GM18508 (cell line): ENCODE measurements at regions not wholly inside any gene's neighbourhood (a gene's known extent, or its start where the extent isn't known, plus 50 kb on each side); places are given as distances from the start of the nearest gene placed in this dataset.

ENCODE experiments used
- ATAC-seq: cut with Tn5 transposase; IDR thresholded peaks from one replicate; pipeline ENCODE4 v1.9.1; 2021; ENCODE audit warnings: moderate number of reproducible peaks; ENCODE audit not compliant: insufficient read depth, unreplicated experiment

DNA sequence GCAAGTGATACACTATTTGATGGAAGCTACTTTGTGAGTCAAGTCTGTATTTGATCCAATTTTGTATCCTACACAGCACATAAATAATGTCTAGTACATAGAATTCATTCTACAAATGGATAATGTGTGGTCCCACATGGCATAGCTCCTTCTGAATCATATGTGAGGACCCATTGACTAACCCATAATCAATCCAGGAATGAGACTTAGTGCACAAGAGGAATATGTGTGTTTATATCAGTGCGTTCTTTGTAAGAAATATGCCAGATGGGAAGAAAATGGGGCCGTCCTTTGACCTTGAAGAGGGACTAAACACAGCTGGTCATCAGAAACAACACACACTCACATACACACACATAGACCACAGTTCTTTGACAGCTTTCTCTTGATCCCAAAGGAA lies 282.7 kb upstream of the SEMA6D start:
- no peak for ATAC-seq

DNA sequence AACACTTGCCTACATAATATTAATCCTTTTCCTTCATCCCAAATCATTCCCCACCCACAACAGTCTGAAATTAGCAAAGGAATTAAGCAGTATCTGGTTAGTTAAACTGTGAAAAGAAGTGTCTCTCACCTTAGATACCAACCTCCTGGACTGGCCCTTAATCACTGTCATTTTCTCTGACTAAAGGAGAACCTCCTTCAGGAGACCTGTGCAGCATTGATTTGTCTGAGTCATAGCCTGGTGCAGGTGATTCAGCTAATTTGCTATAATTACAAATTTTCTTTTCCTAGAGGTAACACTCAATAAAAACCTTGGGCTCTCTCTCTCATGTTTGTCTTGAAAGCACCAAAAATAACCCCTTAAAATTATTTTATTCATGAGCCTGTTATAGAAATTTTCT lies 279.8 kb upstream of the SEMA6D start:
- ATAC-seq, result no peak

DNA sequence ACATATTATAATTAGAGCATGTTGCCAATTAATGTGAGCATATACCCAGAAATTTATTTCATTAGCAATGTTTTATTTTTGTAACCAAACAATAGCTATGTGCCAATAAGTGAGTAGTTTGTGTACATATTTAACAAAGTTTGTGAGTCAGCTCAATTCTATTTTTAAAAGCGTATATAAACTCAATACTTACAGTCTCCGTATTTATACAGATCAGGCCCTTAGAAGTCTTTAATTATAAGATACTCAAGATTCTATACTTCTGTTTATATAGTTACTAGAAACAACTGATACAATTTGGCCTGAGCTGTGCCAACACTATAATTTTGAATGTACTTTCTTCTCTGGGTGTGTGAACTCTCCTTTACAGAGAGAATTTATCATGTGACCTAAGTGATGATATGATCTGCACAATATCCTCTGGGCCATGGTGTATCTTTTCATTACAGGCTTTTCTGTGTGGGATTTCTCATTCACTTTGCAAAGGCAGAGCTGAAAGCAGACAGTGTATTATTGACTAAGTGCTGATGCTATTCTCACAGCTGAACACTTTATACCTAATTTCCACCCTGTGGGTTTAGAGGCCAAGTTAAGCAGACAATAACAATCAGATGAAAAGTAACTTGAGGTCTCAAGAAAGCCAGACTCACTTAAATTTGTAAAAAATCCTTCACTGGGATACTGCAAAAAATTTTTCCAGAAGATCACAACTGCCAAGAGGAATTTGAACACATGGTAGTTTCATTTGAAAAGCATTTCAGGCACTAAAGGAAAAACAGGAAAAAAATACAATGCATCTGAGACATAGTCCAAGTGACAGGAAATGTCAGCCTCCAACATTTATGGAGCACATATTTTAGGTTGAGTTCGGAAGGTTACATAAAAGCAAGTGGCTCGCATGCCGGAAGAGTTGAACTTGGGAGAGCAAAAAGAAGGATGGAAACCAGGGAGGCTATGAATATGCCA lies 277.9 kb upstream of the SEMA6D start:
- no peak for ATAC-seq

DNA sequence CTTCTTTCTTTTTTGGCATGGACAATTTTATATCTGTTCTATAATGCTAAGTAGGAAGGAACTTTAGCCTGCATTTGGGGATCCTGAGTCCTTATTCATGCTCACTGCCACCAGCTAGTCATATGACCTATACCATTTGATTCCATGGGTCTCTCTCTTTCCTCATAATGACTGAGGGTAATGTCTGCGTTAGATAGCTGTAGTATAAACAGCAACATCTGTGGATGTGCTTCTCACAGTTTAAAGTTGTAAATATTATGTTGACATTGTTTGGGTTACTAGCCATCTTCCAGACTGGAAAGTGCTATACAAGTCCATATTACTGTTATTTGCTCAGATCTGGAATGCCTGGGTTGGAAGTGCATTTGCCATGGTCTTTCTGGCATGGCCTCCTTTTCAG lies 274.9 kb upstream of the SEMA6D start:
- no peak for ATAC-seq

DNA sequence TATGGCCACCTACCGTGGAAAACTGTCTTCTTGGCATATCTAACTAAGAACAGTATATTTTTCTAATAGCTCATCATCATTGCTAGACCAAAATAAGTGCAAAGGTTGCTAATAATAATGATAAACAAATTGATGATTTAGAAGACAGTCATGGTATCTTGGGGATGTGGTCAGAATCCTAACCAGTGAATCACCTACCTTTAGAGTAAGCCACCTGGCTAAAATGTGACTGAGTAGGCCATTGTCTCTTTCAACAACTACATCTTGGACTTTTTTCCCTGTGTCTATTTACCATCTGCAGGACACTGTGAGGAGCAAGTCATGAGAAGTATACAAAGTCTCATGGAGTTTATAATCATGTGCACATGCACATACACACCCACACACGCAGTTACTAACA lies 273.5 kb upstream of the SEMA6D start:
- no peak for ATAC-seq

DNA sequence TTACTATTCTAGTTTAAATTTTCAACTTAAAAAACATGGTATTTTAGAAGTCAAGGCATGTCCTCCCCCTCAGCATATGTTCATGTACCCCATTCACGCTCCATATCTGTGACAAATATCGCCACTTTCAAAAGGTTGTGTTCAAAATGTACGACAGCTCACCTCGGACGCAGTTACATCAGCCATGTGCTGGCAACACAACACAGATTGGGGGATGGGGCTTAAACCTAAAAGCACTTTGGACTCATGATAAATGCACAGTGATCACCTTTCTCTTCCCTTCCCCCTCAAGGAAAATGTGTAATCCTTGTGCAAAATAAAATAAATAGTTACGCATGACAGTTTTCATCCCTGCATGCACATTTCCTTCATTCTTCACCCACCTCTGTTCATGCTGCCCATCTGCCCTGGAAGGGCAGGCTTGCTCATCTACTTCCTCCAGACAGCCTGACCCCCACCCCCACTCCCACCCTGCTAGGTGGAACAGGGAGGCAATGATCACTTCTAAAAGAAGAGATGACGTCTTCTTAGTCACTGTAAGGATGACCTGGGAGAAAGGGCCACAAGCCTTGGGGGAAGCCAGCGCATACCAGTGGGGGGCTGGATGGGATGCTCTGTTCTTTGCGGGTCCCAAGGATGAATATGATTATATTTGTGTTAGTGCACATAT lies 271.4 kb upstream of the SEMA6D start:
- no peak for ATAC-seq

DNA sequence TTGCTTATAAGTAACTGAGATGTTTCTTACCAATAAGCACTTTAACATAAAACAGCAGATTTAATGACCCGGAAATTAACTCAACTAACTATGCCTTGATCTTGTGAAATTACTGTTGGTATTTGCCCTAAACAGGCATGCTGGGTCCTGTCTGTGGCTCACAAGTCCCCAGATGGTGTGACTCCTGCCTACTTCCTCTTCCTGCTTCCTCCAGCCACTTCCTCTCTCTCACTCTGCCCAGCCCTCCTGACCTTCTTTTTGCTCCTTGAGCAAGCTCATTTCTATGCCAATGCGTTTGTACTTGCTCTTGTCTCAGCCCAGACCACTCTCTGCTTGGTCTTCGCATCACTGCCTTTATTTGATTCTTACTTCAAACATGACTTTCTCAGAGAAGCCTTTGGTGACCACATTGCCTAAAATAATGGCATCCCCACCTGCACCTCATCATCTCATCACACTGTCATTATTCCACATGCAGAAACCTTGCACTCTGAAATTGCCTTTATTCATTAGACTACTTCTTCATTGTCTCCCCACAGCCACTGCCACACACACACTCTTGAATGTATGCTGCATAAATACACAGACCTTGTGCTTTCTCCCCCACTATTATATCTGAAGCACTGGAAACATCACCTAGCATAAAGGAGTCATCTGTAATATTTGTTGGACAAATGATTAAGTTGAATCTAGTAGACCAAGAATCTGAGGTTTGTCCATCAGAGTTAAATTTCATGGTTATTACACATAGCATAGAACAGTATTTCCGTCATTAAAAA lies 256.3 kb upstream of the SEMA6D start:
- ATAC-seq, result no peak

DNA sequence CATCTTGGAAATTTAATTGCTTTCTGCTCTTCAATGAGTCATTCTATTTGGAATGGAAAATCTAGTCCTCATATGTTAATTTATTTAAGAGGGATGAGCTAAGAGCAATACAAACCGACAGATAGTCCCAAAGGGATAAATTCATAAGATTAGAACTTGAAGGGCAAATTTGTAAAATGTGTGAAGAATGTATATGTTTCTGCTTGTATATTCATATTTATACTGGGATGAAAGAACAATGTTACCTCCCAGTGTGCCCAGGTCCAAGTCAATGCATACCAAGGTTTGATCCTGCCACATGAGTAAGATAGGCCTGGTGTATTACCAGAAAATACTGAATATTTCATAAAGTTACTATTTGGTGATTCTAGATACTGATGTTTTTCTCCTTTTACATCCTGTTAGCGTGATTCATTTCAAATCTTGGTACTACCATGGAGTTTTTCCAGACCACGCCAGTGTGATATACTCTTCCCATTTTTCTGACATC lies 255.6 kb upstream of the SEMA6D start:
- ATAC-seq, result no peak

DNA sequence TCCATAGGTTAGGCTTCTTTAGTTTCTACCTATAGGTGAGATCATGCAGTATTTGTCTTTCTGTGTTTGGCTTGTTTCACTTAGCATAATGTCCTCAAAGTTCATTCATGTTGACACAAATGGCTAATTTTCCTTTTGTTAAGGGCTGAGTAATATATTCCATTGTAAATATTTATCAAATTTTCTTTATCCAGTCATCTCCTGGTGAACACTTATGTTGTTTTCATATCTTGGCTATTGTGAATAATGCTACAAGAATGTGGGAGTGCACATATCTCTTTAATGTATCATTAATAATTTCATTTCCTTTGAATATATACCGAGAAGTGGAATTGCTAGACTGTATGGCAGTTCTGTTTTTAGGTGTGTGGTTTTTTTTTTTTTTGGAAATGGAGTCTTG lies 250.9 kb upstream of the SEMA6D start:
- no peak for ATAC-seq

DNA sequence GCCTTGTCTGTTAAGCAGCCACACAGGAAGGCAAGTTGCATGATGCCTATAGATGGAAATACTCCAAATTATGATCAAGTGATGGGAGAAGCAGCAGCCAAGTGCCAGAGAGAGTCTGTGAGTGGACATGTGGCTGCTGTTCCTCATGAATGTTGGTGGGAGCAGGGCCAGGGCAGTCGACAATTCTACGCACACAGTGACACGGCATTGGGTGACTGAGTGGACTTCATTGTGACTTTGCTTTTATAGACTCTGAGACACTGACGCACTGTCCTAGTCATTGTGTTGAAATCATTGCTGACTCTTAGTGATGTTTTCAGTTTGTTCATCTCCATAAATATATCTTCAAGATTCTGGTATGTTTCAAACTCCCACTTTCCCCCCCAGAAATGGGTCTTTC lies 246.3 kb upstream of the SEMA6D start:
- no peak for ATAC-seq

DNA sequence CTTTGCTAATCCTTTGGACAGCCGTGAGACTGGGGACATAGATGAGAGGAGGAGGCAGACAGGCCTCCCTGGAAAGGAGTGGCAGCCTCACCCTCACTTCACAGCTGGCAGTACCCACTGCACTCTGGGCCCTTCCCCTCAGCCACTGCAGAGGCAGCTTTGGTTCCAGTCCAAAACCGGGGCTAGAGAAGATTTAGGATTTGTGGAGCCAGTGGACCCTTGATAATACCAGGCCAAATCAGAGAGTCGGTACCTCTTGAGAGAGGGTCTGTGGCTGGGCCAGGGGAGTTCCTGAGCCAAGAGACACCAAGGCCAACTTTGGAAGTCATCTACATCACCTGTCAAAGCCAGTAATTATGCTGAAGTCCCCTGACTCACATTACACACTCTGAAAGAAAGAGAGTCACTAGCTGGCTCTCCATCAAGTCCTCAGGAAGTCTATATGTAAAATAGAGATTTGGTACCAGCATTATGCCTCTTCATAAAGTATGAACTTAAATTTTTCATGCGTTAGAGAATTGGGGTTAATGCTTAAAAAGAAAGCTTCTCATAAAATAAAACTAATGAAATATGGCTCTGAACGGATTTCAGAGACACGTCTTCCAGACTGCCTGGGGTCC lies 244.1 kb upstream of the SEMA6D start:
- no peak for ATAC-seq

DNA sequence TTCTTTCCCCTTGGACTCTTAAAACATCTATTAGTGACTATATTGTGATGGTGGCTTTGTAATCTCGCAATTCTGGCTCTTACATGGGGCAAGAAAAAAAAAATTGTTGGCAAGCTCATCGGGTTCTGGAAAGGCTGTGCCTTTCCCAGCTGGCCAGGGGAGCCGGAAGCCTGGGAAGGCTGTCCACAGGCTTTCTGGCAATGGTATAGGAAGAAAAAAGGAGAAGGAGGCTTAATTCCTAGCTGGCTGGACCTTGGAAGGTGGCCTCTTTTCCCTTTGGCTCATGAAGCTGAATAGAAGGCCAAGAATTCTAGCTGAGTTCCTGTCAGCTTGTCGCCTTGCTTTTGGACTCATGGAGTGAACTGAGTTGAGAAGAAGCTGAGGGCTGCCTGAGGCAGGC lies 243.5 kb upstream of the SEMA6D start:
- no peak for ATAC-seq

DNA sequence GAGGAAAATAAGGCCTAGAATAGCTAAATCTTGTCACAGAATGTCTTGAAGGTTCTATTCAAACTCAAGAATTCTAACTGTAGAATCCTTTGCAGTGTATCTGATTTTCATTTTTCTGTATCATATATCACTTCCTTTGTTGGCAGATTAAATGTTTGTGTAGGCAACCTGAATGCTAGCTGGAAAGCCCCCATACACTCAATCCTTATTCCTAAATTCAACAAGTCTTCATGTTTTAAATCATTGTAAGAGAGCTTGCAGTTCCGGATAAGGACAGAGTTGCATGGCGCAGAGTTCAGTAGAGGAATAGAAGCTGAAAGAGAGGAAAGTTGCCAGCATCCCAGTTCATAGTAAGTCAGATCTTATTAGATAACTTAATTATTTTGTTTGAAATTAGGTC lies 242.0 kb upstream of the SEMA6D start:
- ATAC-seq, result no peak

DNA sequence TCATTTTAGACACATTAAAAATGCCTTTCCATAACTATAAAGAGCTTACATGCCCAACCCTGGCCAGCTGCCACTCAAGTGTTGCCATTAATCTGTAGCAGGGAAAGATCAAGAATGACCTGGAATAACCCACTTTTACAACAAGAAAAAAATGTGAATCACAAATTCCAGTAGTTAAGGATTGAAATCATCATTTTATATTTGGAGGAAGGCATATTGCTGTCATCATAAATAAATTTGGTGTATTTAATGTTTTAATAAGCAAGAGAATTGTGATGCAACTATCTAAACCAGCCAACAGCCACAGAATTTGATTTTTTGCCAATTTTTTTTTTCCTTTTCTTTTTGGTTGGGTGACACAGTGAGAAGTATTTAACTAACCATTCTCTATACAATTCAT lies 240.0 kb upstream of the SEMA6D start:
- ATAC-seq, result no peak

DNA sequence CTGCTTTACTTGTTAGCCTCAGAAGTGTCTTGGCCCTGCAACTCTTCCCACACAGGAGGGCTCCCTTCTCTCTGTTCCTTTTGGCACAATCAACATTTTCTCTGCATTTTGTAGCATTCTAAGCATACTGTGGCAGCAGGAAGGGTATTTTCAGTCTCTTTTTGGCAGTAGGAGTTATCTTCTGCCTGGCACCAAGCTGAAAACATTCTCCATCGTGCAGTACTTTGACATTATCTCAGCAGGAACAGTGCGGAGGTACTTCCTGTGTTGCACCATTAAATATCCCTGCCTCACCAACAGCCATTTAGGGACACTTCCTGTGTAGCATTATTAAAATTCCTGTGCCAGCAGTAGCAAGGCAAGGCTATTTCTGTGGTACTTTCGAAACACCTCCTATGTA lies 233.2 kb upstream of the SEMA6D start:
- ATAC-seq, result no peak

DNA sequence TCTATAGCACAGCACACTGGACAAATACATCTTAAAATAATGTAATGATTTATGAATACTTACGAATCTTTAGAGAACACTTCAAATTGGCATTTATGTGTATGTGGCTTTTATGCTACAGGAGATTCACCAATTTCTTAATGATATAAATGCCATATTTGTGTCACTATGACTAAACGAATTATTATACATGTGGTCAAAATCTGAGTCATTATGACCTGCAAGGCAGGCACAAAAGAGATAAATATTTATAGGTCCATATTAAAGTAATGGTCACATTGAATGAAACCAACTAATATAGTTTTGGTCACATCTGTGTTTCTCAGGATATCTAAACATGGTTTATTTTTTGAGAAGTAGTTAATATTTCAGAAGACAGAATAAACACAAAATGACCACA lies 232.3 kb upstream of the SEMA6D start:
- ATAC-seq, result no peak

DNA sequence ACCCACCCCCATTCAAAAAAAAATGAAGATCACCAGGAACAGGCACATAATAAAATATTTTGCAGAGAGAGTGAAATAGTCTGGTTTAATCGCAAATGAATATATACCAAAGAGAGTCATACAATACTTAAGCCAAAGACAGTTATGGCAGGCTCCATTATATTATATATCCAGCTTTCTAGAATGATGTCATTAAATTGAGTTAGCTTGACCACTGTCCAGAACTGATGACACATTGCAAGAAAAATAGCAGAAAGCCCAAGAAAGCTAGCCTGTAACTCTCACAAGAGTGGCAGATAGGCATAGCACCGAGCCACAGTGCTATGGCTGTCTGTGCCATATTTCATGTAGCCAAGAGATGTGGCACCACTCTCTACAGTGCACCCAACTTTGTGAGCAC lies 231.9 kb upstream of the SEMA6D start:
- no peak for ATAC-seq

DNA sequence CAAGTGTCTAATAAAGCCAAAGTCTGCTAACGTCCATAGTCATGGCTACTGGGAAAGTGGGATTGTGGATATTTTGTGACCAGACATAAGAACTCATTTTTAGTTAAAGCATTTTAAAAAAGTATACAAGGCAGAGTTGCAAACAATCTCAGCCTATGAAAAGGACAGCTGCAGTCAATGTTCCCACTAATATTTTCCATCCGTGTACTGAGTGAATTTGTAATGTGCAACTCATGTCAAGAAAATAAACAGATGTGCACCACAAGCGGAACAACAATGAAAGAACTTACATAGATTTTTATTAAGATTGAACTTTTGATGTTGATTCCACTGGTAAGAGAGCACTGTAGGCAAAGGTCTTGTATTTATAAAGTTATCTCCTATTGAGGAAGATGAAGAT lies 231.3 kb upstream of the SEMA6D start:
- ATAC-seq, result no peak

DNA sequence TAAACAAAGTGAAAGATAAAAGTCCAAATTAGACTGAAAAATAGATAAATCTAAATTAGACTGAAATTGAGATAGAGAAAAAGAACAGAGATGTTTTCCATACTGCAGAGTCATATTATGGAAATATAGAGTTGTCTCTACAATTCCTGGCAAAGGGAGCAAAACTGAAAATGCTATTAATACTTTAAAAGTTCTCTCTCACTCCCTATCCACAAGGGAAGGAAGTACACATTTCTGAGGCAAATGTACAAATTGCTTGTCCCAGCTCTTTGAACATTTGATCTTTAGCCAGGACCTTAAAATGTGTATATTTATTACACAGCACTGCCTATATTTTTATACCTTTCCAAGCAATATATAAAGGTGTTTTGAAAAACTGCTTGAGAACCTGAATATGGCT lies 225.1 kb upstream of the SEMA6D start:
- ATAC-seq, result no peak
